ENCODE measurements at regions not wholly inside any gene's neighbourhood (a gene's known extent, or its start where the extent isn't known, plus 50 kb on each side); places are given as distances from the start of the nearest gene placed in this dataset.

DNA sequence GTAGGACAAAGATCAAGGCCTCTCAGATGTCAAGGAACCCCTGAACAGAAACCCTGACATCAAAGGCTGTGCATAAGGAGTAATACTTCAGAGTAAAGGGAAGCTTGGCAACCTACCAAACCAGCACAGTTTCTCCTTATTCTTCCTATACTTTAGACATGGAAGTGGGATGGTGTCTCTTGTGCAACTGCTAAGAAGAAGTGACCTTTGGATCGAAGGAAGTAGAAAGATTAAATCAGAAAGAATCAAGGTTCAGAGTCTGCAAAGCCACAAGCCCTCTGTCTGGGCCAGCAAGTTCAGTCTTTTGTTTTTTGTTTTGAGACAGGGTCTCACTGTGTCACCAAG lies 66.2 kb upstream of the SLC39A10 start:
- H3K4me3 ChIP-seq (ENCODE audit: low read depth in 1 of 2, low read length in 2 of 2) = no peak overlapping the region
- no peaks in the 10 kb centered on the region for H3K36me3 ChIP-seq (ENCODE audit: insufficient read depth, low read length)
- H3K27ac ChIP-seq (ENCODE audit: low read depth, low read length) = no peak overlapping the region

GRCh38 chr2:195590199-195590860 lies 66.7 kb upstream of the SLC39A10 start:
- Histone ChIP-seq H3K27ac (ENCODE audit: low read depth, low read length) (no peak overlapping the region), H3K9me3 (ENCODE audit: low read length) (no peaks in the 10 kb centered on the region), H3K36me3 (ENCODE audit: insufficient read depth, low read length) (no peaks in the 10 kb centered on the region), H3K4me3 (ENCODE audit: low read depth in 1 of 2, low read length in 2 of 2) (no peak overlapping the region), H3K9ac (ENCODE audit: low read length) (no peak overlapping the region), H3K27me3 (ENCODE audit: control insufficient read depth in 1 of 2, insufficient read depth in 2 of 2, low read length in 2 of 2) (no peaks in the 10 kb centered on the region), H3K4me1 (ENCODE audit: insufficient read depth, low read length) (no peaks in the 10 kb centered on the region)

More for the DNA sequence above, 66.2 kb upstream of the SLC39A10 start:
- H3K4me1 ChIP-seq (ENCODE audit: insufficient read depth, low read length) = no peaks in the 10 kb centered on the region
- no peak overlapping the region for H3K9ac ChIP-seq (ENCODE audit: low read length)
- no peaks in the 10 kb centered on the region for H3K27me3 ChIP-seq (ENCODE audit: control insufficient read depth in 1 of 2, insufficient read depth in 2 of 2, low read length in 2 of 2)
- no peaks in the 10 kb centered on the region for H3K9me3 ChIP-seq (ENCODE audit: low read length)

- H3K27me3 ChIP-seq (ENCODE audit: control insufficient read depth in 1 of 2, insufficient read depth in 2 of 2, low read length in 2 of 2) = no peaks in the 10 kb centered on the region
- H3K36me3 ChIP-seq (ENCODE audit: insufficient read depth, low read length) = no peaks in the 10 kb centered on the region
- H3K9ac ChIP-seq (ENCODE audit: low read length) = no peak overlapping the region
- no peaks in the 10 kb centered on the region for H3K4me1 ChIP-seq (ENCODE audit: insufficient read depth, low read length)
- H3K4me3 ChIP-seq (ENCODE audit: low read depth in 1 of 2, low read length in 2 of 2) = no peak overlapping the region
- no peaks in the 10 kb centered on the region for H3K9me3 ChIP-seq (ENCODE audit: low read length)
- no peak overlapping the region for H3K27ac ChIP-seq (ENCODE audit: low read depth, low read length)
Observed at GRCh38 chr2:195587966-195588365, 69.1 kb upstream of the SLC39A10 start.

- no peaks in the 10 kb centered on the region for H3K4me1 ChIP-seq (ENCODE audit: insufficient read depth, low read length)
Observed at GRCh38 chr2:195586062-195586714, 70.8 kb upstream of the SLC39A10 start.

GRCh38 chr2:195582188-195582587 lies 74.8 kb upstream of the SLC39A10 start:
- Histone ChIP-seq H3K9ac (ENCODE audit: low read length) (no peak overlapping the region), H3K4me1 (ENCODE audit: insufficient read depth, low read length) (no peaks in the 10 kb centered on the region), H3K27ac (ENCODE audit: low read depth, low read length) (no peak overlapping the region), H3K36me3 (ENCODE audit: insufficient read depth, low read length) (no peaks in the 10 kb centered on the region), H3K27me3 (ENCODE audit: control insufficient read depth in 1 of 2, insufficient read depth in 2 of 2, low read length in 2 of 2) (no peaks in the 10 kb centered on the region), H3K9me3 (ENCODE audit: low read length) (no peaks in the 10 kb centered on the region), H3K4me3 (ENCODE audit: low read depth in 1 of 2, low read length in 2 of 2) (no peak overlapping the region)

More at GRCh38 chr2:195586062-195586714, 70.8 kb upstream of the SLC39A10 start:
- Histone ChIP-seq H3K27me3 (ENCODE audit: control insufficient read depth in 1 of 2, insufficient read depth in 2 of 2, low read length in 2 of 2) (no peaks in the 10 kb centered on the region), H3K4me3 (ENCODE audit: low read depth in 1 of 2, low read length in 2 of 2) (no peak overlapping the region), H3K27ac (ENCODE audit: low read depth, low read length) (no peak overlapping the region), H3K9me3 (ENCODE audit: low read length) (no peaks in the 10 kb centered on the region), H3K9ac (ENCODE audit: low read length) (no peak overlapping the region), H3K36me3 (ENCODE audit: insufficient read depth, low read length) (no peaks in the 10 kb centered on the region)

GRCh38 chr2:195579776-195580555 lies 77.1 kb upstream of the SLC39A10 start:
- Histone ChIP-seq H3K27me3 (ENCODE audit: control insufficient read depth in 1 of 2, insufficient read depth in 2 of 2, low read length in 2 of 2) (no peaks in the 10 kb centered on the region), H3K9ac (ENCODE audit: low read length) (no peak overlapping the region), H3K9me3 (ENCODE audit: low read length) (no peaks in the 10 kb centered on the region), H3K27ac (ENCODE audit: low read depth, low read length) (no peak overlapping the region), H3K36me3 (ENCODE audit: insufficient read depth, low read length) (no peaks in the 10 kb centered on the region), H3K4me1 (ENCODE audit: insufficient read depth, low read length) (no peaks in the 10 kb centered on the region), H3K4me3 (ENCODE audit: low read depth in 1 of 2, low read length in 2 of 2) (no peak overlapping the region)

DNA sequence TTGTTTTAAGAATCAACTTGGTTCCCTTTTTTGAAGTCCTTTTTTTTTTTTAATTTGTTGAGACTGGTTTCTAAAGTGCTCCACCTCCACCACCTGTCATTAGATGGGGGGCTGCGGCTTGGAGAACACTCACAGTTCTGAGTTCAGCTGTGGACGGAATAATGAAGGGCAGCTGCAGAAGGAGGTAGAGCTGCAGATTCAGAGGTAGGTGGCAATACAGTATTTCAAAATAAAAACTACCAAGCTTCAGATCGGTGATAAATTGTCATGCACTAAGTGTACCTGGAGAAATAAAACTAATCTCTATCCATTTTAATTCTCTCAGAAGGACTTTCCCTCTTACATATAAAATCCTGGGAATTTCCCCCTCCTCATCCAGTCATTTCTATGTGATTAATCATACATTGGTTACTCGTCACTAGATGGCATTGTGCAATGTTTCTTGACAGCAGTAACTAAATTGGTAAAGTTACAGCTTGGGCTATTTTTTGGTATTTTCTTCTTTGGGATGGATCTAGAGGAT lies 81.1 kb upstream of the SLC39A10 start:
- Histone ChIP-seq H3K4me3 (ENCODE audit: low read depth in 1 of 2, low read length in 2 of 2) (no peak overlapping the region), H3K27ac (ENCODE audit: low read depth, low read length) (no peak overlapping the region), H3K4me1 (ENCODE audit: insufficient read depth, low read length) (no peaks in the 10 kb centered on the region), H3K9me3 (ENCODE audit: low read length) (no peaks in the 10 kb centered on the region), H3K27me3 (ENCODE audit: control insufficient read depth in 1 of 2, insufficient read depth in 2 of 2, low read length in 2 of 2) (no peaks in the 10 kb centered on the region), H3K36me3 (ENCODE audit: insufficient read depth, low read length) (no peaks in the 10 kb centered on the region), H3K9ac (ENCODE audit: low read length) (no peak overlapping the region)

DNA sequence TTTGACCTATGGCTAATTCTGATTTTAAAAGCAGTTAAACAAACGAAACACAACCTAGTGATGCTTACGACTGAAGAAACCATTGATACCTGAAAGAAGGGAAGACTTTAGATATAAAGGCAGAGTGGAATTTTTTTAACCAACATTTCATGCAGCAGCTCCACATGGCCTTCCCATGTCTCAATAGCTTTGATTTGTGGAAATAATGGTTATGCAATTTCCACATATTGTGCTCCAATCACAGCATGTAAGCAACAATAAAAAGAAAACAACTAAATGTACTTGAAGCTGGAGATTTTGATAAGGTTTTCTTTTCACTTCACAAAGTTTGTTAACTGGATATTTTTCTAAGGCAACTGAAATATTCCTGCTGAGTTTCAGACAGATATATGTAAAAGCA lies 82.0 kb upstream of the SLC39A10 start:
- Histone ChIP-seq H3K36me3 (ENCODE audit: insufficient read depth, low read length) (no peaks in the 10 kb centered on the region), H3K9me3 (ENCODE audit: low read length) (no peaks in the 10 kb centered on the region), H3K27me3 (ENCODE audit: control insufficient read depth in 1 of 2, insufficient read depth in 2 of 2, low read length in 2 of 2) (no peaks in the 10 kb centered on the region), H3K9ac (ENCODE audit: low read length) (no peak overlapping the region), H3K27ac (ENCODE audit: low read depth, low read length) (no peak overlapping the region), H3K4me3 (ENCODE audit: low read depth in 1 of 2, low read length in 2 of 2) (no peak overlapping the region), H3K4me1 (ENCODE audit: insufficient read depth, low read length) (no peaks in the 10 kb centered on the region)

GRCh38 chr2:195574312-195574711 lies 82.7 kb upstream of the SLC39A10 start:
- H3K4me1 ChIP-seq (ENCODE audit: insufficient read depth, low read length) = no peaks in the 10 kb centered on the region
- no peak overlapping the region for H3K4me3 ChIP-seq (ENCODE audit: low read depth in 1 of 2, low read length in 2 of 2)
- H3K27me3 ChIP-seq (ENCODE audit: control insufficient read depth in 1 of 2, insufficient read depth in 2 of 2, low read length in 2 of 2) = no peaks in the 10 kb centered on the region
- H3K9me3 ChIP-seq (ENCODE audit: low read length) = no peaks in the 10 kb centered on the region
- H3K9ac ChIP-seq (ENCODE audit: low read length) = no peak overlapping the region
- no peaks in the 10 kb centered on the region for H3K36me3 ChIP-seq (ENCODE audit: insufficient read depth, low read length)
- no peak overlapping the region for H3K27ac ChIP-seq (ENCODE audit: low read depth, low read length)

DNA sequence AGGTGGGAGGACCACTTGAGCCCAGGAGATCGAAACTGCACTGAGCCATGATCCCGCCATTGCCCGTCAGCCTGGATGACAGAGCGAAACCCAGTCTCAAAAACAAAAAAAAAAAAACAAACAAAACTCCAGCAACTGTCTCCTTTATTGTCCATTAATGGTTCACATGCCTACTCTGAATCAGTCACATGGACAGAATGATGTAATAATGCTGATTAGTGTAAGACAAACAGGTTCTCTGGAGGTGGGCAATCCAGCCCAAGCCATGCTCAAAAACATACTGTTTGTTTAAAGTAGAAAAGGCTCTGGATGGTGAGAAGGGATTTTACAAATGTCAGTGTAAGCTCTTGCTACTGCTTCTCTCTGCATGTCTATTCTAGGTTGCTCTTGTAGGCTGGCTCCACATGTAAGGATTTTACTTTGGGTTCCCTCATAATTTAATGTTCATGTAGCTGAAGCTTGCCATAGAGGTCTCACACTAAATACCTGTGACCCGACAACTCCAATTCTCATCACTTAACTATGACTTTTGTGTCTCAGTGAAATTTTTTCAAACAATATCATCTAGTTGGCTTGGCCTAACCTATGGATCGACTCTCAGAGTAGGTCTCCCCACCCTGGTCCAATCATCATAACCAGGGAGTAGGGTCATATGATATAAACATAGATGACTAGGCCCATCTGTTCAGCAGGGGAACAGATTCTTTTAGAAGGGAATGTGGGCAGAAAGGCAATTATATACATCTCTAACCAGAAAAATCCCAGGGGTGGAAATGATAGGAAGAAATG lies 83.9 kb upstream of the SLC39A10 start:
- no peaks in the 10 kb centered on the region for H3K27me3 ChIP-seq (ENCODE audit: control insufficient read depth in 1 of 2, insufficient read depth in 2 of 2, low read length in 2 of 2)
- H3K9ac ChIP-seq (ENCODE audit: low read length) = no peak overlapping the region
- H3K4me3 ChIP-seq (ENCODE audit: low read depth in 1 of 2, low read length in 2 of 2) = no peak overlapping the region
- no peaks in the 10 kb centered on the region for H3K4me1 ChIP-seq (ENCODE audit: insufficient read depth, low read length)
- H3K36me3 ChIP-seq (ENCODE audit: insufficient read depth, low read length) = no peaks in the 10 kb centered on the region
- no peaks in the 10 kb centered on the region for H3K9me3 ChIP-seq (ENCODE audit: low read length)
- H3K27ac ChIP-seq (ENCODE audit: low read depth, low read length) = no peak overlapping the region

DNA sequence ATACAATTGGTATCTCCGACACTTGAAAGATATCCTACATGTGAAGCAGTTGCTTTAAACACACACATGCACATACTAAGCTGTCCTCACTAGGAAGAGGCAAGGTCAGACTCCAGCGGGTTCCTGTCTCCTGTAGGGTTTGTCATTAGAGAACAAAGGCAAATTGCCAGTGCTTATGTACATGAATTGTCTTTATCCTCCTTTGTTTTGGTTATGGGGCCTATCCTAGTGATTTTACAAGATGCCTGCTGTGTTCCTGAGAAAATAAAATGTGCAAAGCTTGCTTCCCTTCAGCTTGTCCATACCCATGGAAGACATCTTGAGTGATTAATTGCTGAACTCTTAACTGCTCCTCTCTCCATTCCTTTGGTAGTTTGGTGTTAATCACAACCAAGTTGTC lies 86.7 kb upstream of the SLC39A10 start:
- H3K9me3 ChIP-seq (ENCODE audit: low read length) = no peaks in the 10 kb centered on the region
- H3K9ac ChIP-seq (ENCODE audit: low read length) = no peak overlapping the region
- H3K36me3 ChIP-seq (ENCODE audit: insufficient read depth, low read length) = no peaks in the 10 kb centered on the region
- H3K4me1 ChIP-seq (ENCODE audit: insufficient read depth, low read length) = no peaks in the 10 kb centered on the region
- no peak overlapping the region for H3K27ac ChIP-seq (ENCODE audit: low read depth, low read length)
- H3K4me3 ChIP-seq (ENCODE audit: low read depth in 1 of 2, low read length in 2 of 2) = no peak overlapping the region
- no peaks in the 10 kb centered on the region for H3K27me3 ChIP-seq (ENCODE audit: control insufficient read depth in 1 of 2, insufficient read depth in 2 of 2, low read length in 2 of 2)

Data from muscle layer of colon (tissue), 2 donors.